ENCODE measurements at regions not wholly inside any gene's neighbourhood (a gene's known extent, or its start where the extent isn't known, plus 50 kb on each side); places are given as distances from the start of the nearest gene placed in this dataset.
"Not testable (repeated sequence)": the region's sequence is repeated elsewhere in the genome, so short reads cannot be mapped to it uniquely, and the experiment has no call there.

DNA sequence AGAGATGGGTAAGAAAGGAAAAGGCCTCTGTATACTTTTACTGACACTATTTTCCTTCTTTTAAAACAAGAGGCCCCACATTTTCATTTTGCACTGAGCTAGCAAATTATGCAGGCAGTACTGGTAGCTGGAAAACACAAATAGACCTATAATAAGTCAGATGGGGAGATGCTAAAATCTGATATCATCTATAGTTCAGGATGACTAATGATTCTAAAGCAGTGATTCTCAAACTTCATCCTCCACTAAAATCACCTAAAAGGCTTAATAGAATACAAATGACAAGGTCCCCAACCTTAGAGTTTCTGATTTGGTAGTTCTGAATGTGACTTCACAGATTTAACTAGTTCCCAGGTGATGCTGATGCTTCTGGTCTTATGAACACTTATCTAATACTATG, 247.3 kb upstream of the DIPK2B start:
- no peaks in the 10 kb centered on the region for H3K27me3 Mint-ChIP-seq
- no peaks in the 10 kb centered on the region for H3K36me3 Mint-ChIP-seq
- DNase-seq: no peak

DNA sequence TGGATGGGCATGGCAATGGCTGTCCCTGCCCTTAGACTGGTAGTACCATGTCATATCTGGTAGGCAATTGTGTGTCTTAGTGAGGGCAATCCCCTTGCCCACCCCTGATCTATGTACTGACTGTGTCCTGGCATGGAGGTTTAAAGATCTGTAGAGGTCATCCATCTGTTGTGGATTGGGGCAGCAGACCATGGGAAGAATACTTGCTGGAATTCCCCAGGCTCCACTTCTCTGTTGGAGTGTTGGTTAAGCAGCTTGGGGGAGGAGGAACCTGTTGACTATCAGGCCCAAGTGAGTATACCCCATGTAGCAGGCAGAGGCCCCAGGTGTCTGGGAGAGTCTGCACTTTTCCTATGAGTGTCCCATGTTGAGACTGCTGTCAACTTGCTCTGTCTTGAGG, 246.7 kb upstream of the DIPK2B start:
- CTCF ChIA-PET: no interaction called here
- Mint-ChIP-seq H3K9me3 (no peaks in the 10 kb centered on the region), H3K27me3 (no peaks in the 10 kb centered on the region), H3K27ac (no peak overlapping the region), H3K4me1 (no peaks in the 10 kb centered on the region), H3K4me3 (no peak overlapping the region), H3K36me3 (no peaks in the 10 kb centered on the region)
- DNase-seq: no peak

More for the DNA sequence above, 247.3 kb upstream of the DIPK2B start:
- H3K9me3 Mint-ChIP-seq: no peaks in the 10 kb centered on the region
- H3K4me1 Mint-ChIP-seq: no peaks in the 10 kb centered on the region
- H3K27ac Mint-ChIP-seq: no peak overlapping the region
- CTCF ChIA-PET: no interaction called here
- H3K4me3 Mint-ChIP-seq: no peak overlapping the region

DNA sequence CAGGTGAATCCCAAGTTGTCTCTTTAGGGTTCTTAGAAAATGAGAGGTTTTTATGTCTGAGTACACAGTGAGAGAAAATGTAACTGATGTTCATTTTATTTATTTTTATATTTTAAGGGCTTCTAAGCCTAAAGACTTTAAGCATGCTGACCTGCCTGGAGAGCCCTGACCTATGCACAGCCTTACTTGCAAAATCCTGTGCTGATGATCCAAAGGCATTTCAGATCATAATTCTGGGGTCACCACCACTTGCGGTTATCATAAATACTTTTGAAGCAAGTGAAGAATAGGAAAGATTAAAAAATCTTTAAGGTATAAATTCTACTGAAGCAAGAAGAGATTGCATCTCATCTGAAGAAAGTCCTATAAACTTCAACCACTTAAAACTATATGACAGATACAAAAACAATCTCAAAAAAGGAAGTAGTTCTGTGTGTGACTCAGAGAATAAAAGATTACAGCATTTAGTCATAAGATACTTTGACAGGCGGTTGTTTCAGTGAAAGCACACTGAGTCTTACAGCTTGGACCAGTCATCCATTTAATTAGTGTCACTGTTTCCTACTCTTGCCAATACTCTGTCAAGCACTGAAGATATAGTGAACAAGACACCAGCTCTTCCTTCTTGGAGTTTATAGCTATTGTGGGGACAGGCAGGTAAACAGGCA, 245.2 kb upstream of the DIPK2B start:
- Mint-ChIP-seq H3K4me1 (no peaks in the 10 kb centered on the region), H3K36me3 (no peaks in the 10 kb centered on the region), H3K27ac (no peak overlapping the region), H3K4me3 (no peak overlapping the region), H3K9me3 (no peaks in the 10 kb centered on the region), H3K27me3 (no peaks in the 10 kb centered on the region)
- DNase-seq: no peak
- CTCF ChIA-PET: no interaction called here

DNA sequence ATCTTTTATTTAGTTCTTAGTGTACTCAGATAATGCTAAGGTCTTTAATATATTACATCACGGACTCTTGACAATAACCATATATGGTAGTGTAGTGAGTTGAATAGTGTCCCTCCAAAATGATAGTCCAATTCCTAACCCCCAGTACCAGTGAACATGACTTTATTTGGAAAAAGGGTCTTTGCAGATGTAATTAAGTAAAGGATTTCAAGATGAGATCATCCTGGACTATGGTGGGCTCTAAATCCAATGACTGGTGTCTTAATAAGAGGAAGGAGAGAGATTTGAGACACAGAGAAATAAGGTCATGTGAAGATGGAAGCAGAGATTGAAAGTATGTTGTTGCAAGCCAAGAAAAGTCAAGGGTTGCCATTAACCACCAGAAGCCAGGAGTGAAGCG, 236.5 kb upstream of the DIPK2B start:
- Mint-ChIP-seq H3K36me3 (no peaks in the 10 kb centered on the region), H3K9me3 (no peaks in the 10 kb centered on the region), H3K27me3 (no peaks in the 10 kb centered on the region), H3K4me1 (no peaks in the 10 kb centered on the region), H3K4me3 (no peak overlapping the region), H3K27ac (no peak overlapping the region)
- no peak for DNase-seq
- CTCF ChIA-PET: no interaction called here

DNA sequence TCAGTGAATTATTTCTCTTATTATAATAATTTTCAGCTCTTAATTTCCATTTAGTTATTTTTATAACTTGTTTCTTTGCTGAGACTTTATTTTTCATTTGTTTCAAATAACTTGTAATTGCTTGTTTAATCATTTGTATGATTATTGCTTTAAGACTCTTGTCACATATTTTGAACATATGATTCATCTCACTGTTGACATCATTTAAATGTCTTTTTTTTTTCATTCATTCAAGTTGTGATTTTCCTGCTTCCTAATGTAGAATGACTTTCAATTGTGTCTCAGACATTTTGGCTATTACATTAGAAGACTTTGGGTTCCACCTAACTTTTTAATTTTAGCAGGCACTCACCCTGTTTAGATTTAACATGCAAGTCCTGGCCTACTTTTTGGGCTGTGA, 234.8 kb upstream of the DIPK2B start:
- CTCF ChIA-PET: no interaction called here
- H3K9me3 Mint-ChIP-seq: no peaks in the 10 kb centered on the region
- DNase-seq: no peak
- H3K27me3 Mint-ChIP-seq: no peaks in the 10 kb centered on the region
- no peak overlapping the region for H3K4me3 Mint-ChIP-seq
- H3K36me3 Mint-ChIP-seq: no peaks in the 10 kb centered on the region
- no peak overlapping the region for H3K27ac Mint-ChIP-seq
- no peaks in the 10 kb centered on the region for H3K4me1 Mint-ChIP-seq

DNA sequence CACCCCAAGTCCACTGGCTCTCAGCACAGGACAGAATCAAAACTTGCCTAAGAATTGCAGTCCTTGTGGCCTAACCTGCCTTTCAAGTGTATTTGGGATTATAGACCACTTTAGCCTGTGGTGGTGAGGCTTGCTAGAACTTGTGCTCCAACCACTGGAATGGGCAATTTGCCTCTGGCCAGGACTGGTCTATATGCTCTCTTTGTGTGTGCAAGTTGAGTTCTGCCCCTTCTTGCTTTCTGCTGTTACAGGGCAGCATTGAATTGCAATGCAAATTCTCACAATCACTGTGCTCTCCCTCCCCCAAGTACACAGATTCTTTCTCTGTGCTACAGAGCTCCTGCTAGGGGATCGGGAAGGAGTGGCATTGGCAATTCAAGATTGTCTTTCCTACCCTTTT, 233.6 kb upstream of the DIPK2B start:
- no peaks in the 10 kb centered on the region for H3K36me3 Mint-ChIP-seq
- H3K27ac Mint-ChIP-seq: no peak overlapping the region
- no peaks in the 10 kb centered on the region for H3K27me3 Mint-ChIP-seq
- no peaks in the 10 kb centered on the region for H3K9me3 Mint-ChIP-seq
- DNase-seq: no peak
- H3K4me1 Mint-ChIP-seq: no peaks in the 10 kb centered on the region
- CTCF ChIA-PET: no interaction called here
- no peak overlapping the region for H3K4me3 Mint-ChIP-seq

DNA sequence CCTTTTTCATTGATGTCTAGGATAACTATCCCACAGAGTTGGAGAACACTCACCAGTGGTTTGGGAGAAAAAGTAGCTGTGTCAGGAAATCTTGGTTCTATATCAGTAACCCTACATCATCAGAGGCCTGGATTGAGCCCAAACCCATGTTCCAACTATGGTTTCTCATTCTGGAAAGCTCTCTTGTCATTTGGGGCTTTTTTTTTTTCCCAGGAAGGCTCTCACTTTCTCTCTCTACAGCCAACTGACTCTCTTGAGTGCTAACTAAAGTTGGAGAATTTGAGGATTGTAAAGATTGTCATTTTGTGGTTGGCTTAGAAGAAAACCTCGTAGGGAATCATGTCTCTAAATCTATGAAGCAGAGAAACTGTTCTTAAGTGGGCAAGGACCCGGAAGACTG, 228.2 kb upstream of the DIPK2B start:
- H3K27me3 Mint-ChIP-seq: no peaks in the 10 kb centered on the region
- H3K4me1 Mint-ChIP-seq: no peaks in the 10 kb centered on the region
- CTCF ChIA-PET: no interaction called here
- H3K27ac Mint-ChIP-seq: no peak overlapping the region
- no peak overlapping the region for H3K4me3 Mint-ChIP-seq
- no peaks in the 10 kb centered on the region for H3K36me3 Mint-ChIP-seq
- no peak for DNase-seq
- H3K9me3 Mint-ChIP-seq: no peaks in the 10 kb centered on the region

DNA sequence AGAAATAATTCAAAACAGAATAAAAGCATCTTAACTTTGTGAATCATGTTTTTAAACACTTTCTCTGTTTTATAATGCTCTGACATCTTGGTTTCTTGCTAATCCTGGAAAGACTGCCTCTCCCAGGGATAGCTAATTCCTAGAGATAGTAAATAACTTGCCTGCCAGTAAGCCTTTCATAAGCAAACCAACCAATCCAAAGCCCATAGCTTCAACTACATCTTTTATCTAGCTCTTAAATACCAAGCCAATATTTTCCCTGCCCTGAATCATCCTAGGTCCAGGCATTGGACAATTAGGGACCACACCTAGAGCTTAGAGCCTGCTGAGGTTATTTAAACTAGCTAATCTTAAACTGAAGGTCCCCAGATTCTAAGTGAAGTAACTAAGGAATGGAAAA, 223.7 kb upstream of the DIPK2B start:
- no peak for DNase-seq
- Mint-ChIP-seq H3K36me3 (no peaks in the 10 kb centered on the region), H3K27me3 (no peaks in the 10 kb centered on the region), H3K9me3 (no peaks in the 10 kb centered on the region), H3K4me3 (no peak overlapping the region), H3K27ac (no peak overlapping the region), H3K4me1 (no peaks in the 10 kb centered on the region)
- CTCF ChIA-PET: no interaction called here

DNA sequence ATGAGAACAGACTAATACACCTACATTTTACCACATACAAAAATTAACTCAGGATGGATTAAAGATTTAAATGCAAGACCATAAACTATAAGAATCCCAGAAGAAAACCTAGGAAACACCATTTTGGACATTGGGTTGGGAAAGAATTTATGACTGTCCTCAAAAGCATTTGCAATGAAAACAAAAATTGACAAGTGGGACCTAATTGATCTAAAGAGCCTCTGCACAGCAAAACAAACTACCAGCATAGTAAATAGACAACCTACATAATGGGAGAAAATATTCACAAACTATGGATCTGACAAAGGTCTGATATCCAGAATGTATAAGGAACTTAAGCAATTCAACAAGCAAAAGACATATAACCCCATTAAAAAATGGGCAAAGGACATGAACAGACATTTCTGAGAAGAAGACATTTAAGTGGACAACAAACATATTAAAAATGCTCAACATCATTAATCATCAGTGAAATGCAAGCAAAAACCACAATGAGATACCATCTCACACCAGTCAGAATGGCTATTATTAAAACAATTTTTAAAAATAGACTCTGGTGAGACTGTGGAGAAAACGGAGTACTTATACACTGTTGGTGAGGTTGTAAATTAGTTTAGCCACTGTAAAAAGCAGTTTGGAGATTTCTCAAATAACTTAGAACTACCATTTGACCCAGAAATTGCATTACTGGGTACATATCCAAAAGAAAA, 221.7 kb upstream of the DIPK2B start:
- Mint-ChIP-seq H3K4me1 (no peaks in the 10 kb centered on the region), H3K9me3 (no peaks in the 10 kb centered on the region), H3K36me3 (no peaks in the 10 kb centered on the region), H3K4me3 (no peak overlapping the region), H3K27ac (no peak overlapping the region), H3K27me3 (no peaks in the 10 kb centered on the region)
- CTCF ChIA-PET: no interaction called here
- DNase-seq: no peak

DNA sequence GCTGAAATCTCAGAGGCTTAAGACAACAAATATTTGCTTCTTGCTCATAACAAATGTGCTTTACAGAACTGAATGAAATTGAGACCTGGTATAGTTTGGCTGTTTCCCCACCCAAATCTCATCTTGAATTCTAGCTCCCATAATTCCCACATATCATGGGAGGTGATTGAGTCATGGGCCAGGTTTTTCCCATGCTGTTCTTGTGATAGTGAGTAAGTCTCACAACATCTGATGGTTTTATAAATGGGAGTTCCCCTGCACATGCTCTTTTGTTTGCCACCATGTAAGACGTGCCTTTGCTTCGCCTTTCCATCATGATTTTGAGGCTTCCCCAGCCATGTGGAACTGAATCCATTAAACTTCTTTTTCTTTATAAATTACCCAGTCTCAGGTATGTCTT, 221.1 kb upstream of the DIPK2B start:
- H3K27ac Mint-ChIP-seq: no peak overlapping the region
- H3K9me3 Mint-ChIP-seq: no peaks in the 10 kb centered on the region
- no peaks in the 10 kb centered on the region for H3K36me3 Mint-ChIP-seq
- no peaks in the 10 kb centered on the region for H3K4me1 Mint-ChIP-seq
- H3K4me3 Mint-ChIP-seq: no peak overlapping the region
- CTCF ChIA-PET: no interaction called here
- DNase-seq: no peak
- no peaks in the 10 kb centered on the region for H3K27me3 Mint-ChIP-seq

DNA sequence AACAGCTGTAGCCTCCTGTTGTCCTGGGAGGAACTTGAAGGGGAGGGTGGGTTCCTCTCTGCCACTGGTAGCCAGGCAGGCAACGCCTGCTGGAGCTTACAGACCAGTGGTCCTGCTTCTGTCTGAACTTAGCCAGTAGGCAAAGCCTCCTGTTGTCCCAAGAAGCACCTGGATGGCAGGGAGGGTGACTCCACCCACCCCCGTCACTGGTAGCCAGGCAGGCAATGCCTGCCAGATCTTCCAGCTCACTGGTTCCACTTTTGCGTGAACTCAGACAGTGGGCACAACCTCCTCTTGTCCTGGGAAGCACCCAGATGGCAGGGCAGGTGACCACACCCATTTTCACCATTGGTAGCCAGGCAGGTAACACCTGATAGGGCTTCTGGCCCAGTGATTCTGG, 203.5 kb upstream of the DIPK2B start:
- no peaks in the 10 kb centered on the region for H3K36me3 Mint-ChIP-seq
- peaks cover 1% of the 10 kb centered on the region for H3K27me3 Mint-ChIP-seq
- DNase-seq: no peak
- H3K4me1 Mint-ChIP-seq: peaks cover 10% of the 10 kb centered on the region
- peaks cover 2% of the 10 kb centered on the region for H3K9me3 Mint-ChIP-seq
- no peak overlapping the region for H3K27ac Mint-ChIP-seq
- CTCF ChIA-PET: no interaction called here
- H3K4me3 Mint-ChIP-seq: no peak overlapping the region

DNA sequence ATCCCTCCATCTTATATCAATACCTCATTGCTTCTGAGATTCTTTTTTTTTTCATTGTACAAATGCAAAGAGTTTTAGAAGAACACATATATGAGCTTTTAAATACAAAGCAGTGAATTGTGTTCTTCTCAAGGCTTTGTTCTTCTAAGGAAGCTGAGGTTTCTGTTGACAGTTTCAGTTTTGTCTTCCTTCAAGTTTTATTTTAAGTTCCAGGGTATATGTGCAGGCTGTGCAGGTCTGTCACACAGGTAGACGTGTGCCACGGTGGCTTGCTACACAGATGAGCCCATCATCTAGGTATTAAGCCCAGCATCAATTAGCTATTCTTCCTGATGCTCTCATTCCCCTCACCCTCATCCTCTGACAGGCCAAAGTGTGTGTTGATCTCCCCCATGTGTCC, 201.2 kb upstream of the DIPK2B start:
- H3K36me3 Mint-ChIP-seq: no peaks in the 10 kb centered on the region
- DNase-seq: no peak
- peaks cover 11% of the 10 kb centered on the region for H3K4me1 Mint-ChIP-seq
- CTCF ChIA-PET: interaction anchor here (0.6 kb wide), 1 partner anchor 16 kb away, joined by 3 read pairs; no protein-coding TSS in a partner anchor
- H3K9me3 Mint-ChIP-seq: peaks cover 2% of the 10 kb centered on the region
- peak overlapping the region; percentile 16 for H3K27ac Mint-ChIP-seq
- no peak overlapping the region for H3K4me3 Mint-ChIP-seq
- H3K27me3 Mint-ChIP-seq: peaks cover 3% of the 10 kb centered on the region

DNA sequence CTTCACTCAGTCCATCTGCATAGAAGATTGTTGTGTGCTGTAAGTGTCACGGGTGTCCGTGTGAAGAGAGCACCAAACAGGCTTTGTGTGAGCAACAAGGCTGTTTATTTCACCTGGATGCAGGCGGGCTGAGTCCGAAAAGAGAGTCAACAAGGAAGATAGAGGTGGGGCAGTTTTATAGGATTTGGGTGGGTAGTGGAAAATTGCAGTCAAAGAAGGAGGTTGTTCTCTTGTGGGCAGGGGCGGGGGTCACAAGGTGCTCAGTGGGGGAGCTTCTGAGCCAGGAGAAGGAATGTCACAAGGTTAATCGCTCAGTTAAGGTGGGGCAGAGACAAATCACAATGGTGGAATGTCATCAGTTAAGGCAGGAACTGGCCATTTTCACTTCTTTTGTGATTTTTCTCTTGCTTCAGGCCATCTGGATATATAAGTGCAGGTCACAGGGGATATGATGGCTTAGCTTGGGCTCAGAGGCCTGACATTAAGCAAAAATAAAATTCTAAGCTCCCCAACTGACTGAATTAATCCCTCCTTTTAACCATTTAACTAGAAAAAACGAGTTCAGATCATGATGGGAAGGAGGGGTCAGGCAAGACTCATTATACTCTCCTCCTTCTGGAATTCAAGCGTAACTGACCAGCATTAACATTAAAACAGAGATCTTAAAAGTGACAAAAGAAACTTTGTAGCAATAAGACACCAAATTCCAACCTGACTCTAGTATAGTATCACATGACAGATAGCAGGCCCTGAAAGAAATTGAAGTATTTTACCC, 200.5 kb upstream of the DIPK2B start:
- H3K4me1 Mint-ChIP-seq: peaks cover 11% of the 10 kb centered on the region
- not testable (repeated sequence) for H3K27ac Mint-ChIP-seq, H3K9me3 Mint-ChIP-seq, H3K27me3 Mint-ChIP-seq, DNase-seq, H3K4me3 Mint-ChIP-seq, H3K36me3 Mint-ChIP-seq
- CTCF ChIA-PET: interaction anchor here (0.6 kb wide), 1 partner anchor 16 kb away, joined by 3 read pairs; no protein-coding TSS in a partner anchor

DNA sequence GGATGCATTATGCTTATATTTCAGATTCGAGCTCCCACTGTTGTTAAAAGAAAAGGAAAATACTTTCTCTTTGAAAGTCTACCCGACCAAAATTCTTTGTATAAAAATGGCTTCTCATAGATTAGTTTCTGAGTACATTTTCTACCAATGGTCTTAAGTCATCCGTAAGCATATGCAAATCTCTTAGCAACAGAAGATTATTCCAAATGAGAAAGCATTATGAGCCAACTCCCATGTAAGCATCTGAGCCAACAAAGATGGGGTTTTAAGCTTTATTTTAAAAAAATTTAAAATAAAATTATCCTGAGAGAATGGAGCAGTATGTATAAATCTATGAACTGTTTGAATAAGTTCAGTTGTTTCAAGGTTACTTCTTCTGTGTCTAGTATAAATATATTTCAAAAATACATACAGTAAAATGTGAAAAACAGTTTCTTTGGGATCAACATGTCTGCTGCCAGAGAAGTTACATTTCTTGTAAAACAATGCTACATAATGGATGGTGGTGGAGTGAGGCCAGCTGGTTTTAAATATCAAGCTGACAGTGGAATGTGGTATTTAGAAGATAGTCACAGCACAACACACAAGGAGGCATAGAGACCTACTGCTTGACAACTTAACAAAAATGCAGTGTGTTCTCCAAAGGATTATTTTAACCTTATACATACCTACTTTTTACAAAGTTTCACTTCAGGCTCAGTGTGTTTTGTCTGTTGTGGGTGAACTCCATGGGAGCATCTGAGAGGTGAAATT, 199.5 kb upstream of the DIPK2B start:
- H3K36me3 Mint-ChIP-seq: no peaks in the 10 kb centered on the region
- peaks cover 3% of the 10 kb centered on the region for H3K27me3 Mint-ChIP-seq
- no peak overlapping the region for H3K27ac Mint-ChIP-seq
- peaks cover 11% of the 10 kb centered on the region for H3K4me1 Mint-ChIP-seq
- DNase-seq: no peak
- H3K4me3 Mint-ChIP-seq: no peak overlapping the region
- CTCF ChIA-PET: no interaction called here
- H3K9me3 Mint-ChIP-seq: peaks cover 3% of the 10 kb centered on the region

All from activated naive CD4-positive, alpha-beta T cell treated with anti-CD3 and anti-CD28 coated beads, Interleukin-2, amount 10 ng/mL, durations not matched to agents 7 days and 5 days (primary cell).